Ovary (tissue), 3 donors: ENCODE measurements at regions not wholly inside any gene's neighbourhood (a gene's known extent, or its start where the extent isn't known, plus 50 kb on each side); places are given as distances from the start of the nearest gene placed in this dataset.

Experiments
- EP300 ChIP-seq: sonication (generic); formaldehyde crosslinking; IDR thresholded peaks from one replicate; pipeline ENCODE4 v1.6.1; 2017; ENCODE audit warnings: antibody characterized with exemption
- TF ChIP-seq, protein P1 (sequence below), 3 donors: fragments of 450-650 bp in 2 of 3; fragments of 200-600 bp in 1 of 3; IDR thresholded peaks; one replicate each; pipeline versions ENCODE4 v1.5.1 to v1.8.0; 2016 to 2022; ENCODE audit warnings: antibody characterized with exemption in 3 of 3, mild to moderate bottlenecking in 1 of 3
- donor health status: DM: no; HTN: no; CAD: no.

DNA sequence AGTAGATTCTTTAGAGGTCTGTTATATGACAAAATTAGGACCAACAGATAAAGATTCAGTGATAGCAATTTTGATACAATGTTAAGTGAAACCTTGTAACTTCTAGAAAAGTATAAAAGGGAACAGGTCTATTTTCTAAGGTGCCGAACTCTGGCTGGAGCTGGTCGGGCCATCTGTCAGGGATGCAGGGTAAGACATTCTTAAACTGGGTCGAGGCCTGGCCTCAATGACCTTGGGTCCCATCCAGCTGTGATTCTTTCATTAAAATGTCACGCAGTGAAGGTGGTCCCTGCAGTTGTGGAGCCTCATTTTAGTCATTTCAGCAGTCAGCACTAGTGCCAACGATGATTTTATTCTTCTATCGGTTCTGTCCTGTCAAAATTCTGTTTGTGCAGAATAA is 271.9 kb upstream of the SPRY2 start:
- TF ChIP-seq, protein P1, sequence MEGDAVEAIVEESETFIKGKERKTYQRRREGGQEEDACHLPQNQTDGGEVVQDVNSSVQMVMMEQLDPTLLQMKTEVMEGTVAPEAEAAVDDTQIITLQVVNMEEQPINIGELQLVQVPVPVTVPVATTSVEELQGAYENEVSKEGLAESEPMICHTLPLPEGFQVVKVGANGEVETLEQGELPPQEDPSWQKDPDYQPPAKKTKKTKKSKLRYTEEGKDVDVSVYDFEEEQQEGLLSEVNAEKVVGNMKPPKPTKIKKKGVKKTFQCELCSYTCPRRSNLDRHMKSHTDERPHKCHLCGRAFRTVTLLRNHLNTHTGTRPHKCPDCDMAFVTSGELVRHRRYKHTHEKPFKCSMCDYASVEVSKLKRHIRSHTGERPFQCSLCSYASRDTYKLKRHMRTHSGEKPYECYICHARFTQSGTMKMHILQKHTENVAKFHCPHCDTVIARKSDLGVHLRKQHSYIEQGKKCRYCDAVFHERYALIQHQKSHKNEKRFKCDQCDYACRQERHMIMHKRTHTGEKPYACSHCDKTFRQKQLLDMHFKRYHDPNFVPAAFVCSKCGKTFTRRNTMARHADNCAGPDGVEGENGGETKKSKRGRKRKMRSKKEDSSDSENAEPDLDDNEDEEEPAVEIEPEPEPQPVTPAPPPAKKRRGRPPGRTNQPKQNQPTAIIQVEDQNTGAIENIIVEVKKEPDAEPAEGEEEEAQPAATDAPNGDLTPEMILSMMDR (IDR thresholded peaks at IDR 0.05), result no peak
- TF ChIP-seq EP300, result no peak
